Ectodermal cell (in vitro differentiated cells): ENCODE measurements at regions not wholly inside any gene's neighbourhood (a gene's known extent, or its start where the extent isn't known, plus 50 kb on each side); places are given as distances from the start of the nearest gene placed in this dataset.

ENCODE experiments used
- H3K27ac ChIP-seq: 2 replicates; pipeline ENCODE4 v1.7.0; 2013; ENCODE audit warnings: mild to moderate bottlenecking, low read depth, low read length; ENCODE audit not compliant: insufficient read depth, poor library complexity, severe bottlenecking
- H3K27me3 ChIP-seq: 2 replicates; pipeline ENCODE4 v1.7.0; 2013; ENCODE audit warnings: mild to moderate bottlenecking, low read length; ENCODE audit not compliant: insufficient read depth, control insufficient read depth, poor library complexity, severe bottlenecking
- H3K36me3 ChIP-seq: one replicate; pipeline ENCODE4 v1.7.0; 2013; ENCODE audit warnings: low read length; ENCODE audit not compliant: control insufficient read depth, insufficient read depth
- H3K4me1 ChIP-seq: one replicate; pipeline ENCODE4 v1.7.0; 2013; ENCODE audit warnings: low read length; ENCODE audit not compliant: control insufficient read depth, insufficient read depth
- H3K4me3 ChIP-seq: 2 replicates; pipeline ENCODE4 v1.7.0; 2013; ENCODE audit warnings: low read depth, low read length, control low read depth; ENCODE audit not compliant: insufficient read depth
- H3K9me3 ChIP-seq: 2 replicates; pipeline ENCODE4 v1.7.0; 2013; ENCODE audit warnings: mild to moderate bottlenecking, low read length, moderate library complexity; ENCODE audit not compliant: control insufficient read depth
- WGBS, 2 experiments: methylation state at CpG; one replicate each; pipeline ENCODE4 v1.1.7; 2013; ENCODE audit warnings: missing lambda C conversion rate in 2 of 2; 5-methylcytosine and 5-hydroxymethylcytosine counted together

- Histone ChIP-seq H3K27me3 (no peaks in the 10 kb centered on the region), H3K4me3 (no peak overlapping the region), H3K9me3 (no peaks in the 10 kb centered on the region), H3K27ac (no peak overlapping the region), H3K36me3 (no peaks in the 10 kb centered on the region), H3K4me1 (no peaks in the 10 kb centered on the region)
- 87 to 90% methylated on average over 3 to 4 of the region's 4 CpGs for WGBS, 2 experiments
These were observed 64.0 kb upstream of the CHRM3 start for GRCh38 chr1:239322369-239322768.

DNA sequence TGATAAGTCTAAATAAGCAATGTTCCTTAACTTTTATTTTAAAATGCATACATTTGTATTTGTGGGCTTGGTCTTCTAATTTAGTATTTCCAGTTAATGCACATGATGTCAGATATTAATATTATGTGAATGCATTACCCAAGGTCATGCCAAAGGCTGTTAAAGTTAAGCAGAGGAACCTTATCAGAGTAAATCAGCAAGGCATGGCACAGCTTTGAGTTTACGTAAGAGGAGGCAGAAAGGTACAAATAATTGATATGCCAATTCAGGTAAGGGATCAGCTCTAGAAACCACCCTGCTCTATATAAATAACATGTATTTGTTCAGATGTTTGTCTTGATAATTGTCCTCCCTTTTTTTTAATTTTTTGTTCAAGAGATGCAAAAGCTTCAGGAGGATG, 64.5 kb upstream of the CHRM3 start:
- WGBS, 2 experiments, result 89 to 100% methylated on average over 1 of the region's 1 CpG
- Histone ChIP-seq H3K4me1 (no peaks in the 10 kb centered on the region), H3K4me3 (no peak overlapping the region), H3K9me3 (no peaks in the 10 kb centered on the region), H3K27ac (no peak overlapping the region), H3K36me3 (no peaks in the 10 kb centered on the region), H3K27me3 (no peaks in the 10 kb centered on the region)

DNA sequence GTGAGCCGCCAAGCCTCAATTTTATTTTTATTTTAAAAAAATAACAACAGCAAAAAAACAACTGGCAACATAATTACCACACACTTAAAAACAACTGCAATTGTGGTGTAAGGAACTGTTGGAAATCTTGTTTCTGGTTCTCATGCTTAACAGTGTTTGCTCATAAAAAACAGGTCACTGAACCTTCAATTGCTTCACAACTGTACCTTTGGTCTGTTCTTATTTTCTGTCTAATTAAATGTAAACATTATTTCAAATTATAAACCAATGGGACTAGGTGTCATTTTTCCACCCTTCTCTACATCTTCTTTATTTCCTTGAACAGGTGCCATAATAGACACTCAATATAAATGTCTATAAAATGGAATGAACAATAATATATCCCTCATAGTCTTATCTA, 68.4 kb upstream of the CHRM3 start:
- Histone ChIP-seq H3K27ac (no peak overlapping the region), H3K27me3 (no peaks in the 10 kb centered on the region), H3K36me3 (no peaks in the 10 kb centered on the region), H3K4me1 (no peaks in the 10 kb centered on the region), H3K4me3 (no peak overlapping the region), H3K9me3 (no peaks in the 10 kb centered on the region)
- WGBS, 2 experiments, result 86 to 100% methylated on average over 1 of the region's 1 CpG

DNA sequence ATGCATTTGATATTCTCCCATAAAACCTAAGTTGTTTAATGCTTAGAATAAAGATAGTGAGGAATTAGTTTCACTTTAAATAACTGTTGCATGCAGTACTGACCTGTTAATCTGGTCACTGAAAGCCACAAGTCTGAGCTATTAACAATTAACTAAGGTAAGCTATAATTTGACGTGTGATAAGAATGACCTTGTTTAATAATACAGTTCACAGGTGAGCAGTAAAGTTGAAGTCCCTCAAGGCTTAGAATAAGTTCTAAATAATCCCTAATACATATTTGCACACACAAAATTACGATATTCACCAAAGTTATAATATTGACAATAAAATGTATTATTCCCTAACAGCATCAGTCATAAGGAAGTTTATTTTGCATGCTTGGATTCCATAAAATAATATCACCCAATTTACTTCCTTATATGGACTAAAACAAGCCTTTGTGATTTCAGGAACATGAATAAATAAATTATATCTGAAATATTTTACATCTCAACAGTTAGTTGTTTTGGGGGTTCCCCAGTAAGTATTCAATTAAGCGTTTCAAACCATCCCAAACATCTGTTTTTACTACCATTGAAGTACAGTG, 70.6 kb upstream of the CHRM3 start:
- H3K27ac ChIP-seq, result no peak overlapping the region
- no peaks in the 10 kb centered on the region for H3K27me3 ChIP-seq
- 80 to 93% methylated on average over 1 to 2 of the region's 3 CpGs for WGBS, 2 experiments
- H3K4me1 ChIP-seq, result no peaks in the 10 kb centered on the region
- no peaks in the 10 kb centered on the region for H3K36me3 ChIP-seq
- H3K4me3 ChIP-seq, result no peak overlapping the region
- no peaks in the 10 kb centered on the region for H3K9me3 ChIP-seq

DNA sequence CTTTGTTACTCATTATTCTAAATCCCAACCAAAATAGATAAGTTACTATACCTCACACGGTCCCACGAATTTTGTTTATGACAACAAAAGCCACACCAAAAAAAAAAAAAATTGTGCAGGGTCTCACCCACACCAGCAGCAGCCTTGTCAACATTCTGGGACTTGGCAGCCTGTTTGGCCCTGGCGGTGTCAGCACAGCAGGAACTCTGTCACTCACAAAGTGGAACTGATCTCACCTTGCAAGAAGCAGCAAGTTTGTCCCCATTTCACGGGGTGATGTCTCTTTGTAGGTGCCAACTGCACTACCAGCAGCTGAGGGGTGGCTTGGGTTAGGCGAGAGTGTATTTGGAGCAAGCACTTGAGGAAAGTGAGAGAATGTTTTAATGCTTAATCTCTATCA, 75.0 kb upstream of the CHRM3 start:
- WGBS, 2 experiments, result 90 to 91% methylated on average over 5 of the region's 5 CpGs
- Histone ChIP-seq H3K4me1 (no peaks in the 10 kb centered on the region), H3K9me3 (no peaks in the 10 kb centered on the region), H3K27ac (no peak overlapping the region), H3K27me3 (no peaks in the 10 kb centered on the region), H3K36me3 (no peaks in the 10 kb centered on the region), H3K4me3 (no peak overlapping the region)

- Histone ChIP-seq H3K27ac (no peak overlapping the region), H3K36me3 (no peaks in the 10 kb centered on the region), H3K27me3 (no peaks in the 10 kb centered on the region), H3K4me1 (no peaks in the 10 kb centered on the region), H3K4me3 (no peak overlapping the region), H3K9me3 (no peaks in the 10 kb centered on the region)
- WGBS, 2 experiments, result 28 to 29% methylated on average over 6 of the region's 6 CpGs
These were observed 77.6 kb upstream of the CHRM3 start for GRCh38 chr1:239308701-239309333.

DNA sequence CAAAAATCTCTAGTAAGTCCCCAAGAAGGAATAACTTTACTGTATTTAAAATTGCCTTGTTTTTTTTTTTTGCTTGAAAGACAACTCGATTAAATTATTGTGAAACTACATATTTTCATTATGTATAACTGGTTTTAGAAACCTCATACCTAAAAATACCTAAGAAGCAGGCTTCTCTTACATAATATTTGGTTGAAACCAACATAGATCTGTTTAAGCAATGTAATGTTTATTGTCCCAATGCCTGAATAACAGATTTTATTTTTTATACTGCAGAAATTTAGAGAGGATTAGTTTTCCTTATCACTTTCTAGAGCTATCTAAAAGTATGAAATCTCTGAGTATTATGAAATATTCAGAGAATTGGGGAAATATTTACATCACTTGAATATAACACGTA, 78.5 kb upstream of the CHRM3 start:
- H3K27ac ChIP-seq, result no peak overlapping the region
- 100% methylated on average over 1 of the region's 2 CpGs for WGBS, 2 experiments
- H3K4me1 ChIP-seq, result no peaks in the 10 kb centered on the region
- H3K36me3 ChIP-seq, result no peaks in the 10 kb centered on the region
- no peaks in the 10 kb centered on the region for H3K9me3 ChIP-seq
- H3K4me3 ChIP-seq, result no peak overlapping the region
- H3K27me3 ChIP-seq, result no peaks in the 10 kb centered on the region

- no peak overlapping the region for H3K4me3 ChIP-seq
- H3K27ac ChIP-seq, result no peak overlapping the region
- H3K4me1 ChIP-seq, result no peaks in the 10 kb centered on the region
- no peaks in the 10 kb centered on the region for H3K27me3 ChIP-seq
- H3K9me3 ChIP-seq, result no peaks in the 10 kb centered on the region
- H3K36me3 ChIP-seq, result no peaks in the 10 kb centered on the region
- whole genome bisulfite sequencing, 2 experiments, result 96 to 98% methylated on average over 4 of the region's 5 CpGs
These were observed 79.9 kb upstream of the CHRM3 start for GRCh38 chr1:239306426-239306825.

GRCh38 chr1:239303289-239303688, 83.1 kb upstream of the CHRM3 start:
- H3K4me3 ChIP-seq, result no peak overlapping the region
- H3K9me3 ChIP-seq, result no peaks in the 10 kb centered on the region
- H3K27me3 ChIP-seq, result no peaks in the 10 kb centered on the region
- no peak overlapping the region for H3K27ac ChIP-seq
- WGBS, 2 experiments, result 96 to 97% methylated on average over 6 to 8 of the region's 9 CpGs
- no peaks in the 10 kb centered on the region for H3K36me3 ChIP-seq
- H3K4me1 ChIP-seq, result no peaks in the 10 kb centered on the region

DNA sequence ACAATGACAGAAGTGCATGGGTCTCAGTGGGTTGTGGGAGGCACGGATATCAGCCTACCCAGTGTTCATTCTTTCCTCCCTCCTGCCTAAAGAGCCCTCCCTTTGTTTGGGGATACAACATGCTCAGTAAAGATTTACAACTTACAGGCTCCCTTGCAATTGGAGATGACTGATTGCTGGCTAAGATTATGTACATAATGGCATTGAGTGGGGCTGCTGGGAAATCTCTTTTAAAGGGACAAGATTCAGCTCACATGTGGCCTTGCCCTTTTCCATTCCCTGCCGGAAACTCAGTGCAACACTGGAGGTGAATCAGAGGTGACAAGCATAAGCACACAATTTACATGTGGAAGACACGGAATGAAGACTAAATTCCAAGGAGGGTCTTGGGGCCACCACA, 83.7 kb upstream of the CHRM3 start:
- WGBS, 2 experiments, result 90 to 95% methylated on average over 3 of the region's 3 CpGs
- H3K36me3 ChIP-seq, result no peaks in the 10 kb centered on the region
- H3K27ac ChIP-seq, result no peak overlapping the region
- no peaks in the 10 kb centered on the region for H3K9me3 ChIP-seq
- no peak overlapping the region for H3K4me3 ChIP-seq
- no peaks in the 10 kb centered on the region for H3K27me3 ChIP-seq
- no peaks in the 10 kb centered on the region for H3K4me1 ChIP-seq
